DND-41 (cell line): ENCODE measurements at regions not wholly inside any gene's neighbourhood (a gene's known extent, or its start where the extent isn't known, plus 50 kb on each side); places are given as distances from the start of the nearest gene placed in this dataset.

Source experiments
- ATAC-seq: fragments of 200-7000 bp; cut with Tn5 transposase; 3 replicates; pipeline ENCODE4 v1.9.1; 2021; ENCODE audit warnings: low read depth; ENCODE audit not compliant: insufficient read depth
- DNase-seq: peaks from one replicate; pipeline ENCODE4 v3.0.0-alpha.2; 2020
- H2AFZ ChIP-seq: 2 replicates; pipeline ENCODE4 v1.6.0; 2012; ENCODE audit warnings: low read depth, low read length
- H3K27ac ChIP-seq: 2 replicates; pipeline ENCODE4 v1.5.1; 2012; ENCODE audit warnings: low read length, inconsistent platforms
- H3K27me3 ChIP-seq: fragments of 200-600 bp; sonication (generic); 2 replicates; pipeline ENCODE4 v1.6.0; 2012; ENCODE audit warnings: low read length, mild to moderate bottlenecking, inconsistent platforms; ENCODE audit not compliant: insufficient read depth, poor library complexity
- H3K36me3 ChIP-seq: 2 replicates; pipeline ENCODE4 v1.5.1; 2012; ENCODE audit warnings: low read length, inconsistent platforms; ENCODE audit not compliant: insufficient read depth
- H3K4me1 ChIP-seq: 2 replicates; pipeline ENCODE4 v1.5.1; 2012; ENCODE audit warnings: mild to moderate bottlenecking, low read length; ENCODE audit not compliant: insufficient read depth
- H3K4me2 ChIP-seq: 2 replicates; pipeline ENCODE4 v1.6.0; 2012; ENCODE audit warnings: mild to moderate bottlenecking, moderate library complexity, low read length, inconsistent platforms; ENCODE audit not compliant: insufficient read depth
- H3K4me3 ChIP-seq, 2 experiments: fragments of 200-600 bp in 1 of 2; shearing (Covaris generic) in 1 of 2; 2 replicates each; pipeline ENCODE4 v1.5.1; 2012 to 2016; ENCODE audit warnings: inconsistent platforms in 2 of 2, low read length in 2 of 2, mild to moderate bottlenecking in 2 of 2, low read depth in 1 of 2, moderate library complexity in 1 of 2
- H3K79me2 ChIP-seq: 2 replicates; pipeline ENCODE4 v1.6.0; 2012; ENCODE audit warnings: low read length, inconsistent platforms; ENCODE audit not compliant: insufficient read depth
- H3K9ac ChIP-seq: 2 replicates; pipeline ENCODE4 v1.6.0; 2012; ENCODE audit warnings: low read depth, mild to moderate bottlenecking, inconsistent platforms, low read length, moderate library complexity
- H3K9me3 ChIP-seq: 2 replicates; pipeline ENCODE4 v1.5.1; 2012; ENCODE audit warnings: low read length, moderate library complexity, mild to moderate bottlenecking, inconsistent platforms; ENCODE audit not compliant: insufficient read depth, severe bottlenecking
- H4K20me1 ChIP-seq: 2 replicates; pipeline ENCODE4 v1.6.0; 2012; ENCODE audit warnings: low read length; ENCODE audit not compliant: insufficient read depth
- EZH2 ChIP-seq: IDR thresholded peaks from 3 replicates; pipeline ENCODE4 v1.6.1; 2012; ENCODE audit warnings: borderline replicate concordance, low read depth, mild to moderate bottlenecking, moderate library complexity, low read length, inconsistent platforms; ENCODE audit not compliant: severe bottlenecking
- TF ChIP-seq, protein P1 (sequence below): IDR thresholded peaks from 2 replicates; pipeline ENCODE4 v1.5.1; 2012; ENCODE audit warnings: borderline replicate concordance, low read length, moderate library complexity, mild to moderate bottlenecking; ENCODE audit not compliant: poor library complexity, severe bottlenecking; ENCODE audit errors: extremely low read depth

DNA sequence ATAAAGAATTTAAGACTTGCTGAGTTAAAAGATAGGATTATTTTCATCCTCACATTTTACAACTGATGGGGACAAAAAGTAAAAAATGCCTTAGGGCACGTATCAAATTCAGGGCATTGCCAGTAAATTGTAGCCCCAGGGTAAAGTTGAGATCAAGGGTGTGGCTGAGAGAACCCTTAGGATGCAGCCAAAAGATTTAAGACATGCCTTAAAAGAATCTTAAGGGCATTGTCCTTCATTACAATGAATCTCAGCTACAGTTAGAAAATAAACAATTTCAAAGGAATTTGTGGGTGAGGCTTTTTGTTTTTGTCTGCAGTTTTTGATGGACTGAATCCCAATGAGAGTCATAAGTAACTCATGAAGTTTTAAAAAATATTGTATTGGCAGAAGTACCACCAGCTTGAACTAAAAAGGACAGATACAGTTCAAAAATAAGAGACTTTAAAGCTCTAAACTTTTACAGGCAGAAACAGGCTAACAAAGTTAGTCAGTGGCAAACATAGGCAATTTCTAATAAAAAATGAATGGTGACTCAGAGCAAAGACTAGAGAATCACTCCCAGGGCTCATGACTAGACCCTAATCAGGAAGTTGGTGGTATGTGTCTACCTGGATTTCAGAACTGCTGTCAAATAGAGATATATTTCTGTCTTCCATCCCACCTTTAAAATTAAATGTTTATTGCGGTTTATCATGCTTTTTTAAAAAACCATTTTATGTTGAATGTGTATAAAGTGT, 165.1 kb upstream of the SNX7 start:
- Histone ChIP-seq H3K36me3 (no peaks in the 10 kb centered on the region), H2AFZ (no peak overlapping the region), H3K4me1 (no peaks in the 10 kb centered on the region), H3K27ac (no peak overlapping the region), H3K9ac (no peak overlapping the region), H3K9me3 (no peaks in the 10 kb centered on the region), H4K20me1 (no peaks in the 10 kb centered on the region), H3K79me2 (no peaks in the 10 kb centered on the region), H3K4me3 (no peak overlapping the region), H3K4me2 (no peak overlapping the region), H3K27me3 (no peaks in the 10 kb centered on the region)
- TF ChIP-seq, protein P1, sequence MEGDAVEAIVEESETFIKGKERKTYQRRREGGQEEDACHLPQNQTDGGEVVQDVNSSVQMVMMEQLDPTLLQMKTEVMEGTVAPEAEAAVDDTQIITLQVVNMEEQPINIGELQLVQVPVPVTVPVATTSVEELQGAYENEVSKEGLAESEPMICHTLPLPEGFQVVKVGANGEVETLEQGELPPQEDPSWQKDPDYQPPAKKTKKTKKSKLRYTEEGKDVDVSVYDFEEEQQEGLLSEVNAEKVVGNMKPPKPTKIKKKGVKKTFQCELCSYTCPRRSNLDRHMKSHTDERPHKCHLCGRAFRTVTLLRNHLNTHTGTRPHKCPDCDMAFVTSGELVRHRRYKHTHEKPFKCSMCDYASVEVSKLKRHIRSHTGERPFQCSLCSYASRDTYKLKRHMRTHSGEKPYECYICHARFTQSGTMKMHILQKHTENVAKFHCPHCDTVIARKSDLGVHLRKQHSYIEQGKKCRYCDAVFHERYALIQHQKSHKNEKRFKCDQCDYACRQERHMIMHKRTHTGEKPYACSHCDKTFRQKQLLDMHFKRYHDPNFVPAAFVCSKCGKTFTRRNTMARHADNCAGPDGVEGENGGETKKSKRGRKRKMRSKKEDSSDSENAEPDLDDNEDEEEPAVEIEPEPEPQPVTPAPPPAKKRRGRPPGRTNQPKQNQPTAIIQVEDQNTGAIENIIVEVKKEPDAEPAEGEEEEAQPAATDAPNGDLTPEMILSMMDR = no peak
- no peak for TF ChIP-seq EZH2
- ATAC-seq (no peak), DNase-seq (no peak)

DNA sequence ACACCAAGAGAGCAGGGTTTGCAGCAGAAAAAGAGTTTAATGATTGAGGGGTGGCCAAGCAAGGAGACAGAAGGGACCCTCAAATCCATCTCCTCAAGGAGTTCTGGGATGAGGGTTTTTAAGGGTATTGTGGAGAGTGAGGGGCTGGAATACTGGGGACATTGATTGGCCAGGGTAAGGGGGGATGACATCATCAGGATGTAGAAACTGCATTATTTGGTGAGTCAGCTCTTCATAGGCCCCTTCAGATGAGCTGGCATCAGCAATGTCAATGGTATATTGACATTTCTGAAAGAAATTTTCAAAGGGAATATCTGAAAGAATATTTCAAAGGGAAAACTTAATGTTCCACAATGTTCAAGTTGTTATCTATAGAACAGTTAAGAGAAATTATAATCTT, 168.1 kb upstream of the SNX7 start:
- no peak overlapping the region for H3K27ac ChIP-seq
- no peaks in the 10 kb centered on the region for H3K9me3 ChIP-seq
- no peak overlapping the region for H3K4me3 ChIP-seq
- no peak overlapping the region for H3K4me2 ChIP-seq
- no peaks in the 10 kb centered on the region for H3K36me3 ChIP-seq
- no peak for TF ChIP-seq EZH2
- TF ChIP-seq, protein P1 = no peak
- no peak overlapping the region for H2AFZ ChIP-seq
- H4K20me1 ChIP-seq = no peaks in the 10 kb centered on the region
- no peaks in the 10 kb centered on the region for H3K4me1 ChIP-seq
- ATAC-seq = no peak
- H3K79me2 ChIP-seq = no peaks in the 10 kb centered on the region
- H3K9ac ChIP-seq = no peak overlapping the region
- no peak for DNase-seq
- H3K27me3 ChIP-seq = no peaks in the 10 kb centered on the region

DNA sequence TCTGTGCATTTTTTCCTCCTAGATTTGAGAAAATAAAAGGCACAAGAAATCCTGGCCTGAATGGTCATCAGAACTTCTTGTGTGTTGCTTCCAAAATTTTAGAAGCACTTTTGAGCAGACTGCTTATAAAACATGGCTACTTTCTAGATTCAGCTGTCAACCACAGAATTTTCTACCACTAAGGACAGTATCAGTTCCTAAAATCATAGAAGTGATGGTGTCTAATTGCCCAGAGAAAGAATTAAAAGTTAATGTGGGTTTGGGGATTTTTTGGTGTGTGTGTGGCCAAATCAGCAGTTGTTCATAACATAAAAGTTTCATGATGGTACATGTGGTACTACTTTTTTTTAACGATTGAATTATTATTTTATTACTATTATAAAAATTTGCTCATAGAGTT, 171.4 kb upstream of the SNX7 start:
- H3K4me1 ChIP-seq = no peaks in the 10 kb centered on the region
- TF ChIP-seq, protein P1 = no peak
- no peak for TF ChIP-seq EZH2
- no peak overlapping the region for H3K4me2 ChIP-seq
- no peaks in the 10 kb centered on the region for H4K20me1 ChIP-seq
- H3K79me2 ChIP-seq = no peaks in the 10 kb centered on the region
- no peak overlapping the region for H3K9ac ChIP-seq
- H3K36me3 ChIP-seq = no peaks in the 10 kb centered on the region
- no peak overlapping the region for H3K27ac ChIP-seq
- H3K9me3 ChIP-seq = no peaks in the 10 kb centered on the region
- no peak overlapping the region for H3K4me3 ChIP-seq
- H2AFZ ChIP-seq = no peak overlapping the region
- H3K27me3 ChIP-seq = no peaks in the 10 kb centered on the region
- DNase-seq = no peak
- ATAC-seq = no peak

DNA sequence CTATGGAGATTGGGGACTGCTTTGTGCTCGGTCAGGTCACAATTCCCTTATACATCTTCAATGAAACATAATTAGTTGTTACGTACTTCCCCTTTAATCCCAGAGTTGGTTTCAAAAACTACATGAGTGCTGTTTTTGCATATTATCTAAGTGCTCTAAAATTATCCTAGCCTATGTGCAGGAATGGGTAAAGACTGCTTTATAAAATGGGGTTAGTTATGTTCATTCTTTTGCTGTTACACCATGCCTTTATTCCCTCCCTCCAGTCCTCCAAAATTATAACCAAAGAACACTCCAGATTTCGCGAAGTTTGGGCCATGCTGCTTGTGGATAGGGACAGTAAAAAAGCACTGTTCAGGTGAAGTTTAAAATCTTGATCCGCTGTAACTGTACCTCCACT, 173.9 kb upstream of the SNX7 start:
- no peaks in the 10 kb centered on the region for H3K9me3 ChIP-seq
- ATAC-seq = no peak
- no peaks in the 10 kb centered on the region for H3K36me3 ChIP-seq
- H3K9ac ChIP-seq = no peak overlapping the region
- no peak overlapping the region for H3K4me2 ChIP-seq
- H3K27me3 ChIP-seq = no peaks in the 10 kb centered on the region
- no peak for TF ChIP-seq EZH2
- TF ChIP-seq, protein P1 = no peak
- no peaks in the 10 kb centered on the region for H3K4me1 ChIP-seq
- no peak overlapping the region for H3K27ac ChIP-seq
- no peaks in the 10 kb centered on the region for H3K79me2 ChIP-seq
- no peak overlapping the region for H2AFZ ChIP-seq
- H4K20me1 ChIP-seq = no peaks in the 10 kb centered on the region
- no peak for DNase-seq
- H3K4me3 ChIP-seq = no peak overlapping the region
